GM19238 (cell line): ENCODE measurements at regions not wholly inside any gene's neighbourhood (a gene's known extent, or its start where the extent isn't known, plus 50 kb on each side); places are given as distances from the start of the nearest gene placed in this dataset.

ENCODE experiments used
- DNase-seq: peaks from one replicate; pipeline ENCODE4 v3.0.0; 2011; ENCODE audit warnings: low spot score; ENCODE audit not compliant: insufficient read length

DNA sequence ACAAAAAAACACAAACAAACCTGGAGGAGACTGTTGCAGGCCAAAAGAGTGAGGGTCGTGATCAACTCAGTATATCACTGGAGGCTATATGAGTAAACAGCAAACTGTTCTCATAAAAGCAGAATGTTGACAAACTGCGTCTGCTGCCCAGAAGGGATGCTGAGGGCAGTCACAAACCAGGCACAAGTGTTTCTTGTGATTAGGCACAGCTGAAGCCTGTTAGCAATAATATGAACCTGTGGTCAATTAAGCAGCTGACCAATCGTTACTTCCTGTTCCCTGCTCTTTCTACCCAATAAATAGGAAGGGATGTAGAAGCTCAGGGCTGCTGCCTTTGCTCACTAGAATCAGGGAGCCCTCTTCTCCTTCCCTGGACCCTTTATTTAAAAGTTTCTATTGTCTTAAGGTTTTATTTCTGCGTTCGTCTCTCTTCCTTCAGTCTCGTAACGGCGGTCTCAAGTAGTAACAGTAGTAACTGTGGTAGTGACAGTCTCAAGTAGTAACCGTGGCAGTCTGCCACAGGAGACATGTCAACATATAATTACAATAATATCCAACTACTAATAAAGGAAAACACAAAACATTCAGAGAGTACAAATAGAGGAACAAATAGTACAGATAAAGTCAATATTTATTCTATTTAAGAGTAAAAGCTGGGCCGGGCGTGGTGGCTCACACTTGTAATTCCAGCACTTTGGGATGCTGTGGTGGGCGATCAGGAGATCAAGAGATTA is 698.4 kb upstream of the CCDC54 start:
- DNase-seq: no peak

DNA sequence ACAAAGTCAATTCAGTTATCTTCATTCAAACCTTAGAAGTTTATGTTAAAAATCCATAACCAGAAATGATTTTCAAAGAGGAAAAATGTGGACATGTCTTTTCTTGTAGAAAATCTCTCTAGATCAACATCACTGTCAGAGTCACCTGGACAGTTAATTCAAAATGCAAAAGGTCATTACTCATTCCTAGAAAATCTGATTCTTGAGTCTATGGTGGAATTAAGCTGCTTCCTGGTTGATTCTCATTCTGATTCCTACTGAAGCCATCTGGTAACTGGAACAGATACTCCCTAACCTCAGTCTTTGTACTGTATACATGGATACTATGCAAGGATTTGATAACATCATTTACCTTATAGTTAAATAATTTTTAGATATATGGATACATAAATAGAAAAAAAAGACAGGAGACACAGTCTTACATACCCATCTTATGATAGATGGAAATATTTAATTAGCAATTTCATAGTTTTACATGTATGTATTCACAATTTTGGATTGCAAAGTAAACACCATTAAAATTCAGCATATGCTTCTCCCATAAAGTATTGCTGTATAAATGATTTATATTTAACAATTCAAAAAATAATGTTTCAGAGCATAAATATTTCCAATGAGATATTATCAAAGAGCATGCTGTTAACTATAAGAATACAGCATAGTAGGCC is 693.2 kb upstream of the CCDC54 start:
- no peak for DNase-seq

DNA sequence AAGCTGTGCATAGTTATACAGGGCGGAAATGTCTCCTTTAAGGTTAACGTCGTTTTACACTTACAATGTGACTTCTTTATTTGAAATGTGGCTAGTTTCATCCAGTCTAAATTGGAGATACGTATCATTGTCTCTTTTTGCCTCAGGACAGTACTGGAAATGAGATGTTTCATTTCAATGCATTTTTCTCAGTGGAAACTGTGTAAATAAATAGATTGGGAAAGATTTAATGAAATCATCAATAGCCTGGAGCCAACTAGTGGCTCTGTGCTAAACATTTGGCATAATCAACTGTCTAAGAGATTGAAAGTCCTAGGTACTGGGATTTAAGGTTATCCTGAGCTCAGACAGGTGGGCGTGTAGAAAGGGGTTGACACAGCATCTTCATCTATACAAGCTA is 691.5 kb upstream of the CCDC54 start:
- DNase-seq: no peak

DNA sequence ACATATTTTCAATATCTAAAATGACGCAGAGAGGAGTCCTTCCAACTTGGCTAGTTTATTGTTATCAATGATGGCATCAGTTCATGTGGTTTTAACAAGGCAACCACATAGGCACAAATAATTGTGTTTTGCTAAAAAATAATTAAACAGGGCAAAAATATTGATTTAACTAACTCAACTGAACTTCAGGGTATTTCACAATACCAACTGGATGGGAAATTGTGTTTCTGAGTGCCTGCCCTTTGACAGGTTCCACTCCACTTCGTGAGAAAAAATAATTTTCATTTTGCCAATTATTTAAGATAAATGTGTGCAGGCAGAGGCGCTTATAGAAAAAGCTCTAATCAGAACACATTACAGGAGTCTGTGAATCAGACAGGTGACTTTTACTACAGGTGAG is 689.3 kb upstream of the CCDC54 start:
- no peak for DNase-seq

DNA sequence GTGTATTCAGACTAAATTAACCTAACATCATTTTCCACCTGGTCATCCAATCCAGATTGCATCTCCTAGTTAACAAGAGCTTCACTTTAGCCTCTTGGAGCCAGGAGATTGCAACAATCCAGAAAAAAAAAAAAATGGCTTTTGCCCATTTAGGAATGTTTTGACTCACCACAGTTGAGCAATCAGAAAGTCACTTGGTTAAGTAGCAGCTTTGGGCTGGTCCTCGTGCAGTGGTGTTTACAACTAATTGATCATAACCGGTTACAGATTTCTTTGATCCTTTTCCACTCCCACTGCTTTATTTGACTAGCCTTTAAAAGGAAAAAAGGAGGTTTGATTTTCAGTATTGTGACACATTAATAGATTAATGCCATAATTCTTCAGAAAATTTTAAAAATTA is 688.8 kb upstream of the CCDC54 start:
- DNase-seq: no peak

DNA sequence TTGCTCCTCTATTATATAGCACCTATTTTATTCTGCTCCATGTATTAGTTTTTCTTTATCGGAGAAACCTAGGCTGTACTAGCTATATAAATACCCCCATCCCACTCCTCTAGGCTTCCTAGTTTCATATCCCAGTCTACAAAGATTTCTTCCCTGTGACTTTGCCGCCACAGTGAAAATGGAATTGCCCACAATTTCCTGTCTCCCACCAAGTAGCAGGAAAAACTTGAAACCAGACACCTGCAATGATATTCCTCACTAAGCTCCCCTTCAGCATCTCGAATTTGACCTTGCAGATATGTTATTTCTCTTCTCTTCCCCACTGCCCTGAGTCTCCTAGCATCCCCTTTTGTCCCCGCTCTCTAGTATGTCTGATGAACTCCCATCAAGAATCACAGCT is 685.8 kb upstream of the CCDC54 start:
- no peak for DNase-seq

DNA sequence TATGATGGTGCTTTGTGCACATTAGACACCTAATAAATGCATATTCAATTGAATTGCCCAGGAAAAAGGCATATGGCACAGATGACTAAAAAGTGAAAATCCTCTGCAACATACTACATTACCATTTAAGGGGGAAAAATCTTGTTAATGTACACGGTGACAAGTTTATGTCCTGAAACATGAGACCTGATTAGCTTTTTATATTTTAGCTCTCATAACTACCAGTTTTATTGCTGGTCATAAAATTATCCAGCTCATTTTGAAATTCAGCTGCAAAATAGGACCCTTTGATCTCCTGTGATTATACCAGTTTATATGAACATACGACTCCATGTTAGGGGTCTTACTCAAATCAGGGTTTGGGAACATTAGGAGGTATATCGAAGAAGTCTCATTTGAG is 684.6 kb upstream of the CCDC54 start:
- DNase-seq: no peak

DNA sequence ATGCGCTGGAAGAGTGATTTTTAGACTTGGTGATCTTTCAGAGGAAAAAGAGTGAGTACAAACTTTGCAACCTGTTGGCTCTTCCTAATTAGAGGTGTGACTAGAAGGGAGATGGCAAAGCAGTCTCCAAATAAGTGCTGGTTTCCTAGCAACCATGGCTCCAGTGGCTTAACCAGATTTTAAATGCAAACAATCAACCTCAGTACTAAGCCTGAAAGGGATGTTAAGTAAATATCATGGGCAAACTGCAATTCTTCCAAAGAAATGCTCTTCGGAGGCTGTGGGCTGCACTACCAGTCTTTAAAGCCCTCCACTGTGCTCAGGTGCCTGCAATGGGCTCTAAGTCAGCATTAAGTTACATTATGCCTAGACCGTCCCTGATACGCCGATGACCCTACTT is 678.1 kb upstream of the CCDC54 start:
- DNase-seq: no peak

DNA sequence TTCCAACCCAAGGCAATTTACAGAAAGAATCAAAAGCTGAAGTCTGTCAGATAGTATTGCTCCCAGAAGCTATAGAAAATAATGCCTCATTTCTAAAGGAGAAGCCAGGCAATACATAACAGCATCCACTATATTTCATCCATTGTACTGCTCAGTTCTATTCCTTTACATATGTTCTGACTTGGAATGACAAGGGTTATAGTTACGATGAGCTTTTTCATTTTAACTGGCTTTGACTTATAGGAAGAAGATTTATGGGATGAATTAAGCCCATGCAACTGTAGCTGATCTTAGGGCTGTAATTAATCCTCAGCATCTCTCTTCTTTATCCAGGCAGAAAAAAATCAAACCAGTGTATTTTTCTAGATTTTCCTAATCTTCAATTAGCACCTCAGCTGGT is 676.3 kb upstream of the CCDC54 start:
- no peak for DNase-seq

DNA sequence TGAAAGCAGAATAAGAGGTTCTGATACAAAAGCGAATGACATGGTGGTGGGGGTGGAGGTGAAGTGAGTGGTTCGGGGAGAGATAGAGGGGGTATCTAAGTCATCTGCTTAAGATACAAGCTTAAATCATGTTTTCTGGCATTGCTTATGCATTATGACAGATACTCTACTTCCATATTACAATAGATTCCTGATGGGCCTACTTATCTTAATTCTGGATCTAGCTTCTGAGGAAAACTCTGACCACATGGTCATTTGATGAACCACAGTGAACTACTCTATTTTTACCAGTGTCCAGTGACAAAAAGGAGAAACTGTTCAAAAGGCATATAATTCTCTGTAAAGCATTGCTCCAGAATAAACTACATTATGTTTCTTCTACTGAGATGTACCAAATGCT is 673.7 kb upstream of the CCDC54 start:
- DNase-seq: no peak

DNA sequence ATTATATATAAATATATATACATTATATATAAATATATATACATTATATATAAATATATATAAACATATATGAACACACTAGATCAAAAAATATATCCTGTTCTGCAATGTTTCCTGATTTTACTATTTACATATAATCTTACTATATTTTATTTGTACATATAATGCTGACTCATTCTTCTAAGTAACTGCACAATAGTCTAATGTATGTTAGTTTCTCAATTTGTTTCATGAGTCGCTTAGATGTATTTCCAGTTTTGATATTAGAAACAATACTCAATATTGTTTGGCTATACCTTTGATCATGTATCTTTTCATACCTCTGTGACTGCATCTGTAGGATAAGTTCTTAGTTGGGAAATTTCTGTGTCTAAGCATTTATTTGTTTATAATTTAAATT is 669.9 kb upstream of the CCDC54 start:
- no peak for DNase-seq

DNA sequence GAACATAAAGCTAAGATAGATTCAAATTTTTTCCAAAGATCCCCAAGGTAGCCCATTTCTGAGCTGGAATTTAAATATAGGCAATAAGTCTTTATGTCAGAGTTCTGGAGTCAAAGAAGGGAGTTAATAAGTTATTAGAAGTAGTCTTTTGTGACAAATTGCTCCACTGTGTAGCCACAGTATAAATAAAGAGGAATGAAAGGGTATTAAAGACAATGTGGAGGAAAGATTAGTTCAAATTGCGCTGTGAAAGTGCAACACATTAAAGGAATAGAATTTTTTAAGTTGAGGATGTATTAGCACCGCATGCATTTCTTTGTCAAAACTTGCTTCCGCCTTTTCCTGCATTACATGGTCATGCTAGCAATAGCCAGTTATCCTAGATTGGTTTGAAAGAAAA is 666.6 kb upstream of the CCDC54 start:
- no peak for DNase-seq

DNA sequence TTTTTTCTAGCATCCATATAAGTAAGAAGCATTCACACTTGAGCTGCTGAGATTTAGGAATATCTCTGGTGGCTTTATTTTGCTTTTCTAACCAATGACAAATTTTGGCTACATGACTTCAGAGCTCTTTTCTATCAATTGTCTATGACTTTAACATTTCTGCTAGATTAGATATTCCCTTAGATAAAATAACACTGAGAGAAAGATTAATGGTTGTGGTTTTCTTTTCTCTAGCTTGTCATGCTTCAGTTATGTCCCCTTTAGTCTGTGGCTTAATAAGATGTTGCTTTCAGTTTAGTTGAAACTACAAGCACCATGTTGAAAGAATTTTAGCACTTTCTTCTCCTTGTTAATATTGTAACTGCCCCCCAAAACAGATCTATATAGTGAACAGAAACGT is 665.6 kb upstream of the CCDC54 start:
- DNase-seq: no peak

DNA sequence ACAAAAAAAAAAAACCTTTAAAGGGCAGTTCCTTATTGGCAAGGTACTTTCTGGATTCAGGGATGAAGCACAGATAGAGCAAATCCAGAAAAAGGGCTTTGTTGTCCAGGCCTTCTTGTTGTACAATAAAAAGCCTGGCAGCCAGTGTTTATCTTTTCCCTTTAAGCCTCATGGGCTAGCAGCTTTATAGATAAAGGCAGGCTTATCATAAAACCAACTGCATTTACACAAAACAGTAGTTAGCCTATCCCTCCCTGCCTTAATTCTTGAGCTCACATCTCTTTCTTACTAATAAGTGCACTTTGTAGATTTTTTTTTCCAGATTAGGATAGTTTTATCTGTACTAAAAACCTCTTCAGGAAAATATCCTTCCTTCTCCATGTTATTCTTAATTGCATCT is 662.8 kb upstream of the CCDC54 start:
- no peak for DNase-seq

DNA sequence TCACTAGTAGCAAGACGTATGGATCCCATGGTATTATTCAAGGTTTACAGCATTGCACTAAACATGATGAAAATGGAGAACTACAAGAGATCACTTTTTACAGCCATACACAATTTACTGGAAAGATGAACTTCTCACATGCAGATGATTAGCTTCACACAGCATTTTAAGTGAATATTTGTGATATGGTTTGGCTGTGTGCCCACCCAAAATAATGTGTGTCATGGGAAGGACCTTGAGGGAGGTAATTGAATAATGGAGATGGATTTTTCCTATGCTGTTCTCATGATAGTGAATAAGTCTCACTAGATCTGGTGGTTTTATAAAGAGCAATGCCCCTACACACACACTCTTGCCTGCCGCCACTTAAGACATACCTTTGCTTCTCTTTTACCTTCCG is 662.0 kb upstream of the CCDC54 start:
- no peak for DNase-seq

DNA sequence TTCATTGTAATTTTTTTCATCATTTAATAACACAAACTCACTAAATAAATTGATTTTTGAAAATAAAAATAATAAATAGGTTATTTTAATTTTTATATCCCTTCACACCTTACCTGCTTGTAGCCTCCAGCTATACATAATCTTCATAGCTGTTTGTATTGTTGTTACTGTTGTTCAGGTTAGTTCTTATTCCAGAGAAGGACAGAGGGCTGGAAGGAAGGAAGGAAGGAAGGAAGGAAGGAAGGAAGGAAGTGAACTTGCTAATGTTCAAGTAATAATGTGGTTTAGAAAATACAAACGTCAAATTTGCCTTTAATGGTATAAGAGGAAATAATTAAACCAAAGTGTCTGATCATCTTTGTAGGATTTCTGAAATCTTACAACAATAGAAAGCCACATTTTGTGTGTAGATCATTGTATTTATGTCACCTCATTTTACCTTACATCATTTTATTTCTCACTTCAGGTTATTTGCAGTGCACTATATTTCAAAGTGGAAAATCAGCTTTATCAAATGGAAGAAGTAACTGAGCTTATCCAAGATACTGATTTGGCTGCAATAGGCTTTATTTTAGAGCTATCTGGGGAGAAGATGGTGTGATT is 660.0 kb upstream of the CCDC54 start:
- no peak for DNase-seq

DNA sequence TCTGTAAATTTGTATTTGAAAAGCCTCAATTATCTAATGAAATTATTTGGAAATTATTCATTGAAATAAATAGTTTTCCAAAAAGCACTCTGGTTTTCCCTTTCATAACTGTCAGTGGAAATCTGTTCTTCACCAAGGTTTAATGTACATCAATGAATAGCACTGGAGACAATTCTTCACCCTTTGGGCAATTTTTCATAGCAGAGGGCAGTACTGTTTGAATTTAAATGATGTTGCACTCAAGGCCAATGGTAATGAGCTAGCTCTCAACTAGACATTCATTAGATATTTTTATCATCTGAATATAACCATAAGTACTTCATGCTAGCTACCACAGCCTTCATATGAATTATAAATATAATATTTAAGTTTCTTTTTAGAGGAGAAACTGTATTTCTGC is 658.2 kb upstream of the CCDC54 start:
- no peak for DNase-seq

DNA sequence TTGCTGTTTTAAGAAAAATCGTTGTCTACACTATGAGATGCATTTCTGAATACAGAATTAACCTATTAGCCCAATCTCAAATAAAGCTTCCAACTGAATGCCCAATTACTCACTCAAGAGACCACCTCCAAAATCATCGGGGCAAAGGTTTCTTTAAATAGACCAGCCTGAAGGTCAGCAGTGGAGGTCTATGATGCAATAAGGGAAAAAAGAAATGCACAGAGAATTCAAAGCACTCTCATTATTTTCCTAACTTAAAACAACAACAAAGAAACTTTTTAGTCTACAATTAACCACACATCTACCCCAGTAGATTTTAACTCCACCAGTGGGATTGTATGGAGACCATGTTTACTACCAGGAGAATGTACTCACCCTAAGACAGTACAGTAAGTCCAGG is 657.7 kb upstream of the CCDC54 start:
- no peak for DNase-seq

DNA sequence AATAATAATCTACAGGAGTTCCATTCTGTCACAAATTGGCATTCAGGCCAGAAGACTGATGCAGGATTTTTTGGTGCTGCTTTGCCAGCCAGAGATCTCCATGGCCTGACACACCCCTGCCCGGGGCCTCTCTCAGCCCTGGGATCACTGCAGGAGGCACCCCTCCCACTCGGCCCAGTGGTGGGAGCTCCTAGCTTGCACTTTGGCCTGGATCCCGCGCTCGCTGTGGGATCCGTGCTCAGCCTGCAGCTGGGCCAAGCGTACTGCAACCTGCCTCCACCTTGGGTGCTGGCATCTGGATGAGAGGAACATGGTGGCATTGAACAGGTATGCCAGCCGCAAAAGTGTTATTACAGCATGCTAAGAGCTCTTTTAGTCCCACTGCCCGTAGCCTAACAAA is 656.7 kb upstream of the CCDC54 start:
- no peak for DNase-seq

DNA sequence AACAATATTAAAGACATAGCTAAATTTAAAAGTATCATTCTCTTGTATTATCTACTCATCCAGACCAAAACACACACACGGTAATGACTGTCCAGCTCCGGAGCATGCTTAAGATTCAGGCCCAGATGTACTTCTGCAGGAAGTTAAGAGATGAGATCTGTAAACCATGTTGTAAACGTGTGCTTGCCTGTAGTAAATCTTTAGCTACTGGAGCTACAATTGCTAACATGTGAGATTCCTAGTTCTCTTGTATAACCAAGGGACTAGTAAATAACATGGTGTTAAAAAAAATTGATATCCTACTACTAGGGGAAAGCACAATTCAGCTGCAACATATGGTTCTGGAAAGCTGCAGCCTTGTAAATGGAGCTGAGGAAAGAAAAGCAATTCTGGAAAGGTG is 651.7 kb upstream of the CCDC54 start:
- no peak for DNase-seq

DNA sequence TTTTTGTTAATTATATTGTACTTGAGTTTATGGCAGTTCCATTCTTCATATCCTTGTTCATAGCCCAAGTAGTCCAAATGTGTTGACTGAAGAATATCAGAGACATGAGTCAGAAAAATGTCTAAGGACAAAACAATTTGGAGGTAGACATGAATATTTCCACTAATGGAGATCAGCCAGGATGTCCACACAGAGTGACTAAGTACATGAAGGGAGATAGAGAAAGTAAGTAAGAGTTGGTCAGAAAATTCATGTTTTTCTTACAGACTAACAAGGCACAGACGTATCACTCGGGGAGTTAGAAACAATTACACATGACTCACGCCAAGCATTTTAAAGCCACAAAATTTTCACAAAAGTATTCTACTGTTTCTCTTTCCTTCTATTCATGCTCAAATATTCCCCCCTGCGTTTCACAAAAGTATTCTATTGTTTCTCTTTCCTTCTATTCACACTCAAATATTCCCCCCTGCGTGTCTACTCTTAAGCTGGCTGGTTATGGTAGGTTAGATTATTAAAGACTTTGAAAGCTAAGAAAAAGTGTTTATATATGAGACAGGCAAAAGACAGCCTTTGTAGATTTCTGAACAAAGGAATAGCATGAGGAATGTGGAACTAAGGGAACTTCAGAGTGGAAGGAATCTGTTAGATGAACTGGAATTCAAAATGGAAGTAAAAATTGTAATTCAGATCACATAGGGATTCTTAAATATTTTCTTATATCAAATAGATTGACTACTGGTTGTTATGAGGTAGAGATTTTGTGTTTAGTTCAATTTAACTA is 648.7 kb upstream of the CCDC54 start:
- DNase-seq: no peak

DNA sequence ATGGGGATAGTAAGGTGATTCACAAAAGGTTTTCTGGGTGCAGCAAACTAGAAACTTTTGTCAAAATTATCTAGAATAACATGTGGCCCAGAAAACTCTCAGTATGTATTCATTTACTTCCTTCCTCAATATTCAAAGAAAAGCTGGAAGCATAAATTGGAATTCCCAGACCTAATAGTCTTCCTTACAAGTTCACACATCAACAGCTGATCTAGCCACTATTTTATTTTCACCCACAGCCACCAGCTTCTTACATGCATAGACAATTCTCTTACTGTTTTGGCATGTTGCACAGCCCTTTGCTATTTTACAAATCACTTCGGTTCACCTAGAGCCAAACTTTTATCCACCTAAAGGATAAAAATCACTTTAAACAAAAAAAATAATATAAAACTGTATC is 647.8 kb upstream of the CCDC54 start:
- no peak for DNase-seq
